Fibroblast of lung (primary cell): ENCODE measurements at regions not wholly inside any gene's neighbourhood (a gene's known extent, or its start where the extent isn't known, plus 50 kb on each side); places are given as distances from the start of the nearest gene placed in this dataset.
A peak's percentile ranks its signal among the peaks of the same experiment; 100 is the strongest.

Experiments
- DNase-seq, 2 donors: peaks; one replicate each; pipeline versions ENCODE4 v3.0.0 to v3.0.0-alpha.2; 2010; ENCODE audit warnings: low read depth in 2 of 2
- H2AFZ ChIP-seq: 2 replicates; pipeline ENCODE4 v1.5.1; 2012; ENCODE audit warnings: low read length, control low read depth, inconsistent platforms
- H3K27ac ChIP-seq: 2 replicates; pipeline ENCODE4 v1.5.1; 2011; ENCODE audit warnings: low read length, control low read depth; ENCODE audit not compliant: insufficient read depth
- H3K27me3 ChIP-seq: 2 replicates; pipeline ENCODE4 v1.5.1; 2011; ENCODE audit warnings: mild to moderate bottlenecking, low read length; ENCODE audit not compliant: control insufficient read depth, insufficient read depth
- H3K36me3 ChIP-seq: 2 replicates; pipeline ENCODE4 v1.5.1; 2011; ENCODE audit warnings: low read length; ENCODE audit not compliant: control insufficient read depth, insufficient read depth
- H3K4me1 ChIP-seq: 2 replicates; pipeline ENCODE4 v1.5.1; 2011; ENCODE audit warnings: low read length; ENCODE audit not compliant: control insufficient read depth, insufficient read depth; ENCODE audit errors: extremely low read depth
- H3K4me2 ChIP-seq: 2 replicates; pipeline ENCODE4 v1.5.1; 2011; ENCODE audit warnings: low read length, control low read depth; ENCODE audit not compliant: insufficient read depth; ENCODE audit errors: extremely low read depth
- H3K4me3 ChIP-seq, 4 experiments: fragments of 200-600 bp in 1 of 4; sonication (generic) in 1 of 4; replicated peaks in 1 of 4; 2 replicates each; pipeline ENCODE4 v1.5.1; 2011 to 2016; ENCODE audit warnings: low read length in 4 of 4, low read depth in 3 of 4, mild to moderate bottlenecking in 3 of 4, control low read depth in 2 of 4, inconsistent platforms in 1 of 4, mixed read lengths in 1 of 4; ENCODE audit not compliant: insufficient read depth in 1 of 4; ENCODE audit errors: control extremely low read depth in 1 of 4
- H3K79me2 ChIP-seq: 2 replicates; pipeline ENCODE4 v1.5.1; 2012; ENCODE audit warnings: mild to moderate bottlenecking, low read length, inconsistent platforms; ENCODE audit not compliant: control insufficient read depth, insufficient read depth
- H3K9ac ChIP-seq: 2 replicates; pipeline ENCODE4 v1.5.1; 2011; ENCODE audit warnings: mild to moderate bottlenecking, low read length, control low read depth; ENCODE audit not compliant: insufficient read depth
- H3K9me3 ChIP-seq: 2 replicates; pipeline ENCODE4 v1.5.1; 2012; ENCODE audit warnings: low read depth, low read length; ENCODE audit not compliant: control insufficient read depth, insufficient read depth
- H4K20me1 ChIP-seq: 2 replicates; pipeline ENCODE4 v1.5.1; 2011; ENCODE audit warnings: low read length; ENCODE audit not compliant: control insufficient read depth, insufficient read depth; ENCODE audit errors: extremely low read depth
- CTCF ChIP-seq, 2 donors: IDR thresholded peaks in 1 of 2; conservative IDR thresholded peaks in 1 of 2; 1 replicate in 1 of 2; 2 replicates in 1 of 2; pipeline ENCODE4 v1.5.1; 2011 to 2012; ENCODE audit warnings: low read length in 2 of 2, control low read depth in 1 of 2, inconsistent platforms in 1 of 2, low read depth in 1 of 2, mild to moderate bottlenecking in 1 of 2
- EZH2 ChIP-seq: IDR thresholded peaks from 2 replicates; pipeline ENCODE4 v1.5.1; 2012; ENCODE audit warnings: low read length, control low read depth, mild to moderate bottlenecking; ENCODE audit errors: missing control alignments

DNA sequence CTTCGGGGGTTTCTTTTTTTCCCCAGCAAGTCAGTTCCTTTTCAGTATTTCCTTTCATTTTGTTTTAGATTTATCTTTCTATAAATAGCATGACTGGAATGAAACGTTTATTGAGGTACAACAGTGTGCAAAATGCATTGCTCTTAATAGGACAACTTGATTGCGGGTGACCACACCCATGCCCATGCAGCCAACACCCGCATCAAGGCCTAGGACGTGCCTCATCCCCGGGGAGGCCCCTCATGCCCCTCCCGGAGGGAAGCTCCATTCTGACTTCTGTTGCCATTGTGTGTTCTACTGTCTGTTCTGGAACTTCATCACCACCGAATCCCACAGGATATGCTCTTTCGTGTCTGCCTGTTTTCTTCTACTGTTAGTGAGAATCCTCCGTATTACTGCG is 82.2 kb downstream of the RPS6KA4 start:
- H3K9me3 ChIP-seq: no peaks in the 10 kb centered on the region
- H3K9ac ChIP-seq: no peak overlapping the region
- no peak overlapping the region for H2AFZ ChIP-seq
- H3K4me2 ChIP-seq: no peak overlapping the region
- H4K20me1 ChIP-seq: no peaks in the 10 kb centered on the region
- no peak overlapping the region for H3K27ac ChIP-seq
- DNase-seq: no peak
- no peaks in the 10 kb centered on the region for H3K4me1 ChIP-seq
- H3K79me2 ChIP-seq: no peaks in the 10 kb centered on the region
- no peak overlapping the region for H3K4me3 ChIP-seq
- H3K27me3 ChIP-seq: peaks cover 10% of the 10 kb centered on the region
- H3K36me3 ChIP-seq: no peaks in the 10 kb centered on the region
- no peak for TF ChIP-seq EZH2
- TF ChIP-seq CTCF (conservative IDR thresholded peaks at IDR 0.05 in 1 of 2, IDR thresholded peaks at IDR 0.05 in 1 of 2; ENCODE audit: low read depth in 1 of 2, low read length in 2 of 2): no peak

- Histone ChIP-seq H3K9me3 (no peaks in the 10 kb centered on the region), H3K4me3 (no peak overlapping the region), H3K9ac (no peak overlapping the region), H3K27ac (no peak overlapping the region), H3K27me3 (peaks cover 8% of the 10 kb centered on the region), H3K36me3 (no peaks in the 10 kb centered on the region), H3K4me1 (no peaks in the 10 kb centered on the region), H2AFZ (no peak overlapping the region), H4K20me1 (no peaks in the 10 kb centered on the region), H3K79me2 (no peaks in the 10 kb centered on the region), H3K4me2 (no peak overlapping the region)
- no peak for DNase-seq
- TF ChIP-seq EZH2: no peak
These were observed 84.0 kb downstream of the RPS6KA4 start for GRCh38 chr11:64443001-64443400.

GRCh38 chr11:64444838-64445441 is 86.0 kb downstream of the RPS6KA4 start:
- H3K79me2 ChIP-seq: no peaks in the 10 kb centered on the region
- no peaks in the 10 kb centered on the region for H3K9me3 ChIP-seq
- H3K36me3 ChIP-seq: no peaks in the 10 kb centered on the region
- H3K4me3 ChIP-seq: no peak overlapping the region
- no peak overlapping the region for H3K27ac ChIP-seq
- peaks cover 6% of the 10 kb centered on the region for H3K4me1 ChIP-seq
- H3K27me3 ChIP-seq: peaks cover 9% of the 10 kb centered on the region
- peak; percentile 11 to 18 for DNase-seq
- TF ChIP-seq CTCF (conservative IDR thresholded peaks at IDR 0.05 in 1 of 2, IDR thresholded peaks at IDR 0.05 in 1 of 2; ENCODE audit: low read depth in 1 of 2, low read length in 2 of 2) (no peak), EZH2 (no peak)
- H4K20me1 ChIP-seq: no peaks in the 10 kb centered on the region
- no peak overlapping the region for H2AFZ ChIP-seq
- H3K4me2 ChIP-seq: no peak overlapping the region
- no peak overlapping the region for H3K9ac ChIP-seq
